Progenitor cell of endocrine pancreas (in vitro differentiated cells): ENCODE measurements at regions not wholly inside any gene's neighbourhood (a gene's known extent, or its start where the extent isn't known, plus 50 kb on each side); places are given as distances from the start of the nearest gene placed in this dataset.
A peak's percentile ranks its signal among the peaks of the same experiment; 100 is the strongest.

Experiments
- DNase-seq: peaks from one replicate; pipeline ENCODE4 v3.0.0; 2021; ENCODE audit warnings: low spot score; ENCODE audit not compliant: unreplicated experiment
- H3K27ac Mint-ChIP-seq: 2 replicates; pipeline ENCODE4 v1.8.0; 2021; ENCODE audit warnings: mild to moderate bottlenecking, moderate library complexity, mixed read lengths
- H3K27me3 Mint-ChIP-seq: 2 replicates; pipeline ENCODE4 v1.8.0; 2021; ENCODE audit warnings: mixed read lengths
- H3K36me3 Mint-ChIP-seq: 2 replicates; pipeline ENCODE4 v1.8.0; 2022; ENCODE audit warnings: mixed read lengths; ENCODE audit not compliant: insufficient read depth
- H3K4me1 Mint-ChIP-seq: 2 replicates; pipeline ENCODE4 v1.8.0; 2021; ENCODE audit warnings: low read depth, mixed read lengths
- H3K4me3 Mint-ChIP-seq: 2 replicates; pipeline ENCODE4 v1.8.0; 2021; ENCODE audit warnings: low read depth, mild to moderate bottlenecking, moderate library complexity, mixed read lengths
- H3K9me3 Mint-ChIP-seq: 2 replicates; pipeline ENCODE4 v1.8.0; 2021; ENCODE audit warnings: low read depth, mixed read lengths
- CTCF ChIP-seq: fragments of 200-600 bp; sonication (generic); IDR thresholded peaks from one replicate; pipeline ENCODE4 v1.5.0; 2021; ENCODE audit warnings: antibody characterized with exemption, mild to moderate bottlenecking; ENCODE audit not compliant: unreplicated experiment

DNA sequence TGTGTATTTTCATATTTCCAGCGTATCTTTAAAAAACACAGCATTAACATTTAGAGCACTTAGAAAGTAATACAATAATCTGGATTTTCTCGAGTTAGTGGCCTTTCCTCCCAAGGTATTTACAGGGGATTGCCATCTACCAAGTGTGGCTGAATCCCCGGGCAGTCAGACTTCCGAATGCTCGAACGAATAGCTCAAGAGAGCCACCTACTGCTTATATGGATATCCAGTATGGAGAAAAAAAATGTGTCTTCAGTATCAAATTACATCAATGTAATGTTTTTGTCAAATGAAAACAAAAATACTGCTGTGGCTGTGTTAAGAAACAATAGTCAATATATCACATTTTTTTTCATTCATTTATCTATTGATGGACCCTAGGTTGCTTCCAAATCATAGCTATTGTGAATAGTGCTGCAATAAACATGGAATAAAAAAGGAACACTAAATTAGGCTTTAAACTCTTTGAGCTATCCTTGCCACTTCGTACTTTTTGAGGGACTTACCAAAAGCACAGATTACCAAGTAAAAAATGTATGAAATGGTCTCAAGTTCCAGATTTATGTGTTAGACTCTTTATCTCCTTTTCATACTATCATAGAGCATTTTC is 654.5 kb upstream of the PTCHD4 start:
- H3K9me3 Mint-ChIP-seq = no peaks in the 10 kb centered on the region
- peak; percentile 79 for TF ChIP-seq CTCF
- no peak overlapping the region for H3K27ac Mint-ChIP-seq
- no peaks in the 10 kb centered on the region for H3K36me3 Mint-ChIP-seq
- DNase-seq = no peak
- H3K4me1 Mint-ChIP-seq = peaks cover 3% of the 10 kb centered on the region
- H3K27me3 Mint-ChIP-seq = no peaks in the 10 kb centered on the region
- H3K4me3 Mint-ChIP-seq = no peak overlapping the region

DNA sequence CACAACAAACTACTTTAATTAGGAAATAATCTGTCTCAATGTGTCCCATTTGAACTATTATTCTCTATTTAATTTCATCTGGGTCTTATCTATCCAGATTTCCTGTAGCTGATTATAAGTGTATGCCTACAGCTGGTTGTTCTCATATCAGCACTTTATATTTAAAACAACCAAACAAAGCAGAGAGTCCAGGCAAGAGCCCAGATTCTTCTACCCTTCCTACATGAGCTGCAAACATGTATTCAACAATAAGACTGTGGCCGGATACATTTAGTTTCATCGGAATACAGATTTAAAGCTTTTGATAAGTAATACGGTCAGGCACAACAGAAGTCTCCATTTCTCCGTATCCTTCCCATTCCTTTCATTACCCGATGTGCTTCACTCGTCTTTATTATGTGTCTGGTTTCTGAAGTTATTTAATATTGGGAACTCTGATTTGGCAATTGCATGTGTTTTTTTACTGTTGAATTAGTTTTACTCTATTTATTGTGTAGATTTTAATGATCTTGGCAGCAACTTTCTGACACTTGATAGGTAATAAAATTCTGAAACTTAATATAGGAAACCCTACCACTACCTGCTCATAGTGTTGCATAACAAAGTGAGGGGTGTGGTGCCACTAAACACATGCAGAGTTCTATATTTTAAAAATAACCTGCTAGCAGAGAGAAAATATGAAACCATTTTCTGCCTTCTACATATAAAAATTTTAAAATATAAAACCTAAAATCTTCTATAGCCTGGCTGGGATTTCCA is 653.5 kb upstream of the PTCHD4 start:
- no peak for DNase-seq
- no peaks in the 10 kb centered on the region for H3K27me3 Mint-ChIP-seq
- H3K27ac Mint-ChIP-seq = no peak overlapping the region
- H3K36me3 Mint-ChIP-seq = no peaks in the 10 kb centered on the region
- peaks cover 3% of the 10 kb centered on the region for H3K4me1 Mint-ChIP-seq
- peaks cover 3% of the 10 kb centered on the region for H3K9me3 Mint-ChIP-seq
- no peak for TF ChIP-seq CTCF
- no peak overlapping the region for H3K4me3 Mint-ChIP-seq

GRCh38 chr6:48757661-48758060 is 646.7 kb upstream of the PTCHD4 start:
- no peak for DNase-seq
- Mint-ChIP-seq H3K4me3 (no peak overlapping the region), H3K27me3 (no peaks in the 10 kb centered on the region), H3K27ac (no peak overlapping the region), H3K9me3 (peaks cover 6% of the 10 kb centered on the region), H3K4me1 (no peaks in the 10 kb centered on the region), H3K36me3 (no peaks in the 10 kb centered on the region)
- no peak for TF ChIP-seq CTCF

GRCh38 chr6:48755315-48755714 is 644.3 kb upstream of the PTCHD4 start:
- H3K27me3 Mint-ChIP-seq = no peaks in the 10 kb centered on the region
- TF ChIP-seq CTCF = no peak
- no peak for DNase-seq
- H3K4me3 Mint-ChIP-seq = no peak overlapping the region
- H3K4me1 Mint-ChIP-seq = no peaks in the 10 kb centered on the region
- no peak overlapping the region for H3K27ac Mint-ChIP-seq
- peaks cover 5% of the 10 kb centered on the region for H3K9me3 Mint-ChIP-seq
- no peaks in the 10 kb centered on the region for H3K36me3 Mint-ChIP-seq

- Mint-ChIP-seq H3K4me3 (no peak overlapping the region), H3K27me3 (no peaks in the 10 kb centered on the region), H3K9me3 (peaks cover 3% of the 10 kb centered on the region), H3K4me1 (no peaks in the 10 kb centered on the region), H3K27ac (no peak overlapping the region), H3K36me3 (no peaks in the 10 kb centered on the region)
- TF ChIP-seq CTCF = no peak
- DNase-seq = no peak
Observed at GRCh38 chr6:48754641-48755040, 643.6 kb upstream of the PTCHD4 start.
